Lower leg skin (tissue), 3 donors: ENCODE measurements at regions not wholly inside any gene's neighbourhood (a gene's known extent, or its start where the extent isn't known, plus 50 kb on each side); places are given as distances from the start of the nearest gene placed in this dataset.

Experiments used
- POLR2A ChIP-seq, 2 donors: fragments of 450-650 bp; IDR thresholded peaks; one replicate each; pipeline ENCODE4 v1.6.1; 2016 to 2017; ENCODE audit warnings: antibody characterized with exemption in 2 of 2, mild to moderate bottlenecking in 1 of 2, moderate library complexity in 1 of 2
- TF ChIP-seq, protein P1 (sequence below), 3 donors: fragments of 450-650 bp; IDR thresholded peaks; one replicate each; pipeline ENCODE4 v1.5.1; 2016; ENCODE audit warnings: antibody characterized with exemption in 3 of 3, mild to moderate bottlenecking in 3 of 3, moderate library complexity in 2 of 3

- TF ChIP-seq, protein P1, sequence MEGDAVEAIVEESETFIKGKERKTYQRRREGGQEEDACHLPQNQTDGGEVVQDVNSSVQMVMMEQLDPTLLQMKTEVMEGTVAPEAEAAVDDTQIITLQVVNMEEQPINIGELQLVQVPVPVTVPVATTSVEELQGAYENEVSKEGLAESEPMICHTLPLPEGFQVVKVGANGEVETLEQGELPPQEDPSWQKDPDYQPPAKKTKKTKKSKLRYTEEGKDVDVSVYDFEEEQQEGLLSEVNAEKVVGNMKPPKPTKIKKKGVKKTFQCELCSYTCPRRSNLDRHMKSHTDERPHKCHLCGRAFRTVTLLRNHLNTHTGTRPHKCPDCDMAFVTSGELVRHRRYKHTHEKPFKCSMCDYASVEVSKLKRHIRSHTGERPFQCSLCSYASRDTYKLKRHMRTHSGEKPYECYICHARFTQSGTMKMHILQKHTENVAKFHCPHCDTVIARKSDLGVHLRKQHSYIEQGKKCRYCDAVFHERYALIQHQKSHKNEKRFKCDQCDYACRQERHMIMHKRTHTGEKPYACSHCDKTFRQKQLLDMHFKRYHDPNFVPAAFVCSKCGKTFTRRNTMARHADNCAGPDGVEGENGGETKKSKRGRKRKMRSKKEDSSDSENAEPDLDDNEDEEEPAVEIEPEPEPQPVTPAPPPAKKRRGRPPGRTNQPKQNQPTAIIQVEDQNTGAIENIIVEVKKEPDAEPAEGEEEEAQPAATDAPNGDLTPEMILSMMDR (IDR thresholded peaks at IDR 0.05): no peak
- TF ChIP-seq POLR2A (IDR thresholded peaks at IDR 0.05): no peak
Observed at GRCh38 chr12:105492591-105493545, 162.4 kb downstream of the C12orf75 start.
